ELF-1 (cell line): ENCODE measurements at regions not wholly inside any gene's neighbourhood (a gene's known extent, or its start where the extent isn't known, plus 50 kb on each side); places are given as distances from the start of the nearest gene placed in this dataset.

Experiments used
- DNase-seq: peaks from one replicate; pipeline ENCODE4 v3.0.0-alpha.2; 2016; ENCODE audit warnings: low read depth, low spot score

GRCh38 chr10:121070275-121071070, 219.3 kb downstream of the WDR11 start:
- no peak for DNase-seq

GRCh38 chr10:121071901-121072300, 220.7 kb downstream of the WDR11 start:
- no peak for DNase-seq

GRCh38 chr10:121073728-121074127, 222.6 kb downstream of the WDR11 start:
- no peak for DNase-seq

- peak; percentile 93 for DNase-seq
Observed at GRCh38 chr10:121076776-121077715, 225.9 kb downstream of the WDR11 start.

GRCh38 chr10:121078036-121078435, 226.9 kb downstream of the WDR11 start:
- no peak for DNase-seq

- DNase-seq, result peak; percentile 84
Observed at GRCh38 chr10:121078672-121079102, 227.5 kb downstream of the WDR11 start.

GRCh38 chr10:121079226-121079625, 228.1 kb downstream of the WDR11 start:
- no peak for DNase-seq

- peak; percentile 87 for DNase-seq
Observed at GRCh38 chr10:121080281-121080891, 229.2 kb downstream of the WDR11 start.

- no peak for DNase-seq
Observed at GRCh38 chr10:121081306-121081705, 230.1 kb downstream of the WDR11 start.

GRCh38 chr10:121082984-121083383, 231.8 kb downstream of the WDR11 start:
- no peak for DNase-seq

GRCh38 chr10:121084016-121084674, 233.0 kb downstream of the WDR11 start:
- DNase-seq, result no peak

- no peak for DNase-seq
Observed at GRCh38 chr10:121084675-121085070, 233.5 kb downstream of the WDR11 start.

GRCh38 chr10:121085367-121085766, 234.2 kb downstream of the WDR11 start:
- no peak for DNase-seq

- no peak for DNase-seq
Observed at GRCh38 chr10:121087129-121087528, 236.0 kb downstream of the WDR11 start.

GRCh38 chr10:121087688-121088087, 236.5 kb downstream of the WDR11 start:
- DNase-seq, result no peak

GRCh38 chr10:121088524-121088923, 237.4 kb downstream of the WDR11 start:
- DNase-seq, result no peak

- no peak for DNase-seq
Observed at GRCh38 chr10:121089434-121089833, 238.3 kb downstream of the WDR11 start.

GRCh38 chr10:121091961-121092719, 241.0 kb downstream of the WDR11 start:
- no peak for DNase-seq

GRCh38 chr10:121092720-121093095, 241.5 kb downstream of the WDR11 start:
- DNase-seq, result no peak

GRCh38 chr10:121096617-121097431, 245.7 kb downstream of the WDR11 start:
- DNase-seq, result peak; percentile 94
